H9 (cell line): ENCODE measurements at regions not wholly inside any gene's neighbourhood (a gene's known extent, or its start where the extent isn't known, plus 50 kb on each side); places are given as distances from the start of the nearest gene placed in this dataset.

ENCODE experiments used
- DNase-seq: peaks from one replicate; pipeline ENCODE4 v3.0.0-alpha.2; 2017
- H2AFZ ChIP-seq: one replicate; pipeline ENCODE4 v1.6.1; 2013; ENCODE audit warnings: mild to moderate bottlenecking, low read length, control low read depth, moderate library complexity
- H2AK5ac ChIP-seq: 2 replicates; pipeline ENCODE4 v1.6.1; 2013; ENCODE audit warnings: low read length, control low read depth, mixed read lengths; ENCODE audit not compliant: insufficient read length
- H2BK120ac ChIP-seq: one replicate; pipeline ENCODE4 v1.6.1; 2013; ENCODE audit warnings: low read depth, mild to moderate bottlenecking, low read length, control low read depth, inconsistent platforms; ENCODE audit not compliant: poor library complexity, severe bottlenecking
- H2BK12ac ChIP-seq: 2 replicates; pipeline ENCODE4 v1.6.1; 2013; ENCODE audit warnings: low read length, control low read depth, mixed read lengths, low read depth; ENCODE audit not compliant: insufficient read length
- H2BK15ac ChIP-seq: 2 replicates; pipeline ENCODE4 v1.6.1; 2013; ENCODE audit warnings: low read depth, low read length, control low read depth
- H2BK20ac ChIP-seq: one replicate; pipeline ENCODE4 v1.6.1; 2013; ENCODE audit warnings: low read depth, mild to moderate bottlenecking, low read length, control low read depth, inconsistent platforms; ENCODE audit not compliant: poor library complexity, severe bottlenecking
- H2BK5ac ChIP-seq: 2 replicates; pipeline ENCODE4 v1.6.1; 2013; ENCODE audit warnings: low read length, control low read depth, mixed read lengths; ENCODE audit not compliant: insufficient read length
- H3K14ac ChIP-seq: 2 replicates; pipeline ENCODE4 v1.6.1; 2013; ENCODE audit warnings: low read length, control low read depth; ENCODE audit not compliant: insufficient read depth
- H3K18ac ChIP-seq: 2 replicates; pipeline ENCODE4 v1.6.1; 2013; ENCODE audit warnings: low read depth, mild to moderate bottlenecking, mixed read lengths, low read length, control low read depth; ENCODE audit not compliant: insufficient read length
- H3K23ac ChIP-seq: 2 replicates; pipeline ENCODE4 v1.6.1; 2013; ENCODE audit warnings: low read length, control low read depth, mixed read lengths, low read depth; ENCODE audit not compliant: insufficient read length
- H3K23me2 ChIP-seq: 2 replicates; pipeline ENCODE4 v1.6.1; 2013; ENCODE audit warnings: low read depth, mild to moderate bottlenecking, mixed read lengths, low read length, control low read depth; ENCODE audit not compliant: insufficient read length, poor library complexity, severe bottlenecking
- H3K27ac ChIP-seq: 2 replicates; pipeline ENCODE4 v1.5.1; 2013; ENCODE audit warnings: low read length, control low read depth, mixed read lengths, low read depth; ENCODE audit not compliant: insufficient read length
- H3K27me3 ChIP-seq: 2 replicates; pipeline ENCODE4 v1.6.1; 2013; ENCODE audit warnings: low read length, control low read depth, inconsistent platforms; ENCODE audit not compliant: insufficient read depth
- H3K4ac ChIP-seq: 2 replicates; pipeline ENCODE4 v1.6.1; 2013; ENCODE audit warnings: low read depth, mild to moderate bottlenecking, control low read depth, inconsistent platforms, low read length, moderate library complexity
- H3K4me1 ChIP-seq: 2 replicates; pipeline ENCODE4 v1.6.1; 2013; ENCODE audit warnings: low read length, control low read depth, inconsistent platforms; ENCODE audit not compliant: insufficient read depth
- H3K4me2 ChIP-seq: 2 replicates; pipeline ENCODE4 v1.6.1; 2013; ENCODE audit warnings: low read length, control low read depth, mixed read lengths; ENCODE audit not compliant: insufficient read length, insufficient read depth
- H3K56ac ChIP-seq: 2 replicates; pipeline ENCODE4 v1.6.1; 2013; ENCODE audit warnings: low read depth, mild to moderate bottlenecking, mixed read lengths, low read length, control low read depth; ENCODE audit not compliant: insufficient read length
- H3K79me1 ChIP-seq: 2 replicates; pipeline ENCODE4 v1.6.1; 2013; ENCODE audit warnings: low read depth, mild to moderate bottlenecking, moderate library complexity, low read length, control low read depth, inconsistent platforms; ENCODE audit not compliant: insufficient read depth, poor library complexity, severe bottlenecking
- H3K79me2 ChIP-seq: 2 replicates; pipeline ENCODE4 v1.6.1; 2013; ENCODE audit warnings: low read length, control low read depth, inconsistent platforms; ENCODE audit not compliant: insufficient read depth
- H3K9ac ChIP-seq: 2 replicates; pipeline ENCODE4 v1.6.1; 2013; ENCODE audit warnings: low read length, control low read depth, mixed read lengths; ENCODE audit not compliant: insufficient read length; ENCODE audit errors: extremely low read depth
- H3K9me3 ChIP-seq: one replicate; pipeline ENCODE4 v1.6.1; 2013; ENCODE audit warnings: low read depth, low read length, inconsistent platforms; ENCODE audit not compliant: control insufficient read depth
- H3T11ph ChIP-seq: one replicate; pipeline ENCODE4 v1.6.1; 2013; ENCODE audit warnings: mild to moderate bottlenecking, low read length, control low read depth, inconsistent platforms
- H4K20me1 ChIP-seq: one replicate; pipeline ENCODE4 v1.6.1; 2013; ENCODE audit not compliant: control insufficient read depth, insufficient read length, insufficient read depth
- H4K5ac ChIP-seq: 2 replicates; pipeline ENCODE4 v1.6.1; 2013; ENCODE audit warnings: low read depth, mild to moderate bottlenecking, mixed read lengths, low read length, control low read depth; ENCODE audit not compliant: insufficient read length
- H4K8ac ChIP-seq: replicated peaks from 2 replicates; pipeline ENCODE4 v1.6.1; 2013; ENCODE audit warnings: low read length, control low read depth, mixed read lengths, low read depth; ENCODE audit not compliant: insufficient read length
- H4K91ac ChIP-seq: 2 replicates; pipeline ENCODE4 v1.6.1; 2013; ENCODE audit warnings: low read depth, mild to moderate bottlenecking, moderate library complexity, mixed read lengths, low read length, control low read depth; ENCODE audit not compliant: insufficient read length
- H3K27ac Mint-ChIP-seq, 3 experiments: 2 replicates in 2 of 3; 3 replicates in 1 of 3; pipeline ENCODE4 v1.8.0; 2020 to 2021; ENCODE audit warnings: mixed read lengths in 3 of 3, mild to moderate bottlenecking in 1 of 3, moderate library complexity in 1 of 3
- H3K27me3 Mint-ChIP-seq: 2 replicates; pipeline ENCODE4 v1.8.0; 2021; ENCODE audit warnings: low read depth, mild to moderate bottlenecking, moderate library complexity, mixed read lengths
- H3K36me3 Mint-ChIP-seq, 3 experiments: 2 replicates in 2 of 3; 3 replicates in 1 of 3; pipeline ENCODE4 v1.8.0; 2020 to 2021; ENCODE audit warnings: low read depth in 3 of 3, mixed read lengths in 3 of 3; ENCODE audit not compliant: insufficient read depth in 1 of 3
- H3K4me1 Mint-ChIP-seq, 2 experiments: 2 replicates each; pipeline ENCODE4 v1.8.0; 2020; ENCODE audit warnings: mixed read lengths in 2 of 2
- H3K4me3 Mint-ChIP-seq, 2 experiments: 2 replicates in 1 of 2; 3 replicates in 1 of 2; pipeline ENCODE4 v1.8.0; 2020 to 2021; ENCODE audit warnings: mild to moderate bottlenecking in 2 of 2, mixed read lengths in 2 of 2, moderate library complexity in 1 of 2
- H3K9me3 Mint-ChIP-seq, 2 experiments: 2 replicates in 1 of 2; 3 replicates in 1 of 2; pipeline ENCODE4 v1.8.0; 2020; ENCODE audit warnings: mild to moderate bottlenecking in 2 of 2, mixed read lengths in 2 of 2, moderate library complexity in 1 of 2
- WGBS: extraction: QIAGEN DNeasy Blood & Tissue Kit; methylation state at CpG from one replicate; pipeline ENCODE4 v1.1.7; 2013; ENCODE audit warnings: missing lambda C conversion rate, low lambda C conversion rate, mixed read lengths; ENCODE audit not compliant: insufficient read length; ENCODE audit errors: extremely low coverage; 5-methylcytosine and 5-hydroxymethylcytosine counted together
- TF ChIP-seq, protein P1 (sequence below): fragments of 200-600 bp; sonication (generic); conservative IDR thresholded peaks from 3 replicates; pipeline ENCODE4 v1.8.0; 2021; ENCODE audit warnings: antibody characterized with exemption, mild to moderate bottlenecking

DNA sequence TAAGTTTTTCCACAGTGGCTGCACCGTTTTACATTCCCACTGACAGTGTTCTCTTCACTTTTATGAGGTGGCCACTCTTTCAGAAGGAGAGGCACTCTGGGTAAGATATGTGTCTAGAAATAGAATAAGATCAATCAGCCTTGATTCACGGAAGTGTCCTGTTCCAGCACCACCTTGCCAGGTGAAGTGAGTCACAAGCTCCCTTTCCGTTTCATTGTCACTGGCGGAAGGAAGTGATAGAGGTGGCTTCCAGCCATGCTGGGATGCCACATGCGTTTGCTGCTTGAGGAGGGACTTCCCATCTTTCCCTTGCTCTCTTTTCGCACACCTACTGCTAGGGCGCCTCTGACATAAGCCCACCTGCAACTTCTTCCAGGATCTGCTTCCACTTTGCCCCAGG lies 217.1 kb downstream of the PIK3R1 start:
- Histone ChIP-seq H4K8ac (no peak overlapping the region), H3K27ac (no peak overlapping the region), H2BK120ac (no peak overlapping the region), H3K4ac (no peak overlapping the region), H2AFZ (no peak overlapping the region), H3K27me3 (no peaks in the 10 kb centered on the region), H3K4me2 (no peak overlapping the region), H3T11ph (no peak overlapping the region), H2BK12ac (no peak overlapping the region), H2BK20ac (no peak overlapping the region), H2BK15ac (no peak overlapping the region), H4K5ac (no peak overlapping the region), H3K9me3 (no peaks in the 10 kb centered on the region), H2BK5ac (no peak overlapping the region), H2AK5ac (no peak overlapping the region), H3K14ac (no peak overlapping the region), H4K20me1 (no peaks in the 10 kb centered on the region), H3K4me1 (no peaks in the 10 kb centered on the region), H3K23me2 (no peaks in the 10 kb centered on the region), H3K79me1 (no peaks in the 10 kb centered on the region), H3K9ac (no peak overlapping the region), H4K91ac (no peak overlapping the region), H3K23ac (no peak overlapping the region), H3K79me2 (no peaks in the 10 kb centered on the region), H3K18ac (no peak overlapping the region), H3K56ac (no peak overlapping the region)
- TF ChIP-seq, protein P1, sequence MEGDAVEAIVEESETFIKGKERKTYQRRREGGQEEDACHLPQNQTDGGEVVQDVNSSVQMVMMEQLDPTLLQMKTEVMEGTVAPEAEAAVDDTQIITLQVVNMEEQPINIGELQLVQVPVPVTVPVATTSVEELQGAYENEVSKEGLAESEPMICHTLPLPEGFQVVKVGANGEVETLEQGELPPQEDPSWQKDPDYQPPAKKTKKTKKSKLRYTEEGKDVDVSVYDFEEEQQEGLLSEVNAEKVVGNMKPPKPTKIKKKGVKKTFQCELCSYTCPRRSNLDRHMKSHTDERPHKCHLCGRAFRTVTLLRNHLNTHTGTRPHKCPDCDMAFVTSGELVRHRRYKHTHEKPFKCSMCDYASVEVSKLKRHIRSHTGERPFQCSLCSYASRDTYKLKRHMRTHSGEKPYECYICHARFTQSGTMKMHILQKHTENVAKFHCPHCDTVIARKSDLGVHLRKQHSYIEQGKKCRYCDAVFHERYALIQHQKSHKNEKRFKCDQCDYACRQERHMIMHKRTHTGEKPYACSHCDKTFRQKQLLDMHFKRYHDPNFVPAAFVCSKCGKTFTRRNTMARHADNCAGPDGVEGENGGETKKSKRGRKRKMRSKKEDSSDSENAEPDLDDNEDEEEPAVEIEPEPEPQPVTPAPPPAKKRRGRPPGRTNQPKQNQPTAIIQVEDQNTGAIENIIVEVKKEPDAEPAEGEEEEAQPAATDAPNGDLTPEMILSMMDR, result no peak
- Mint-ChIP-seq H3K4me3 (no peak overlapping the region), H3K4me1 (peaks cover 4 to 15% of the 10 kb centered on the region in 2 experiments; a peak in 1 of 4 replicates), H3K27ac (no peak overlapping the region), H3K9me3 (no peaks in the 10 kb centered on the region), H3K27me3 (peaks cover 11% of the 10 kb centered on the region), H3K36me3 (no peaks in the 10 kb centered on the region)
- DNase-seq, result no peak
- WGBS, result no CpG with 5 or more reads among the region's 7 CpGs
